ENCODE measurements at regions not wholly inside any gene's neighbourhood (a gene's known extent, or its start where the extent isn't known, plus 50 kb on each side); places are given as distances from the start of the nearest gene placed in this dataset.

DNA sequence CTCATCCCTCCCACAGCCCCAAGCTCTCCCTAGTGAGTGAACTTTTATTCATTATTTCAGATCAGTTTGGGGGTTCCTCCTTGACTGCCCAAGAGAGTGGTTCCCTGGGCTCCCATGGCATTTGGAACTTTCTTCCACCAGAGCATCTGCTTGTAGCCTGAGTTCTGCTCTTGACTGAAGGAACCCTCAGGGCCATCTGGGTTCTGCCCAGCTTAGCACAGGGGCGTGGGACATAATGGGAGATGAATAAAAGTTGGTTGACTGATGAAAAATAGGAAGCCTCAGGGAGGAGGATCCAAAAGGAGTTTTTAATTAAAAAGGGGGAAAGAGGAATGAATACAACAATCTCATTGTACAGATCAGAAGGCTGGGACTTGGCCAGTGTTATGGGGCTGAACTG is 73.4 kb downstream of the CYTL1 start:
- intact Hi-C loops (cut with DNase I), result no loop called here

GRCh38 chr4:4946416-4946815 is 72.8 kb downstream of the CYTL1 start:
- TF ChIP-seq CTCF (IDR thresholded peaks at IDR 0.05; ENCODE audit: borderline replicate concordance, extremely low read depth, insufficient read depth), result no peak
- no peak overlapping the region for H3K9ac ChIP-seq (ENCODE audit: low read length in 3 of 3)
- H3K9me3 ChIP-seq (ENCODE audit: control insufficient read depth in 2 of 3, insufficient read depth in 1 of 3, low read length in 3 of 3), result no peaks in the 10 kb centered on the region
- peaks cover 0 to 3% (median 0%) of the 10 kb centered on the region in 3 donors for H3K4me1 ChIP-seq (ENCODE audit: control insufficient read depth in 2 of 3, insufficient read depth in 2 of 3, low read depth in 1 of 3, low read length in 3 of 3)
- FAIRE-seq (no peak), DNase-seq (no peak)
- no peaks in the 10 kb centered on the region for H3K27me3 ChIP-seq (ENCODE audit: control insufficient read depth, insufficient read depth, low read length)
- intact Hi-C loops (cut with DNase I), result no loop called here
- no peak overlapping the region for H3K4me3 ChIP-seq (ENCODE audit: low read length in 3 of 3)
- no peaks in the 10 kb centered on the region for H3K36me3 ChIP-seq (ENCODE audit: control insufficient read depth in 2 of 3, insufficient read depth in 3 of 3, low read length in 3 of 3)
- no peak overlapping the region for H3K27ac ChIP-seq (ENCODE audit: low read depth in 2 of 2, low read length in 2 of 2)

More for the DNA sequence above, 73.4 kb downstream of the CYTL1 start:
- H3K9ac ChIP-seq (ENCODE audit: low read length in 3 of 3), result no peak overlapping the region
- no peak overlapping the region for H3K27ac ChIP-seq (ENCODE audit: low read depth in 2 of 2, low read length in 2 of 2)
- no peaks in the 10 kb centered on the region for H3K36me3 ChIP-seq (ENCODE audit: control insufficient read depth in 2 of 3, insufficient read depth in 3 of 3, low read length in 3 of 3)
- TF ChIP-seq CTCF (IDR thresholded peaks at IDR 0.05; ENCODE audit: borderline replicate concordance, extremely low read depth, insufficient read depth), result no peak
- peaks cover 0 to 3% (median 0%) of the 10 kb centered on the region in 3 donors for H3K4me1 ChIP-seq (ENCODE audit: control insufficient read depth in 2 of 3, insufficient read depth in 2 of 3, low read depth in 1 of 3, low read length in 3 of 3)
- FAIRE-seq (no peak), DNase-seq (no peak)
- no peaks in the 10 kb centered on the region for H3K9me3 ChIP-seq (ENCODE audit: control insufficient read depth in 2 of 3, insufficient read depth in 1 of 3, low read length in 3 of 3)
- no peaks in the 10 kb centered on the region for H3K27me3 ChIP-seq (ENCODE audit: control insufficient read depth, insufficient read depth, low read length)
- H3K4me3 ChIP-seq (ENCODE audit: low read length in 3 of 3), result no peak overlapping the region

DNA sequence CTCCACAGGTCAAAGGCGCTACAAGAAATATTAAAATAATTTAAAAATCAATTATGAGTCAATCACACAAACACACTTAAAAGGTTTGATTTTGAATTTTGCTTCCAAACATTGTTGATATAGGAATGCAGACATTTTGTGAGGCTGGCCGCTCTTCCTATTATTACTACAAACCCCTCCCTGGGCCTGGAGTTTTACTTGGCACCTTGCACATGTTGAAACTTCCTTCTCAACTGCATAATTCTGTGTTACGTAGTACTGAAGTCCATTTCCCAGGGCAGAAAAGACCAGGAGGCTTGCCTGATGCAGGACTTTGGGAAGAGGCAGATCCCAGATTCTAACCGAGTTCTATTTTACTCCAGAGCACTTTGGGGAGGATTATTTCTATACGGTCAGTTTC is 71.5 kb downstream of the CYTL1 start:
- Histone ChIP-seq H3K27ac (ENCODE audit: low read depth in 2 of 2, low read length in 2 of 2) (no peak overlapping the region), H3K36me3 (ENCODE audit: control insufficient read depth in 2 of 3, insufficient read depth in 3 of 3, low read length in 3 of 3) (no peaks in the 10 kb centered on the region), H3K9ac (ENCODE audit: low read length in 3 of 3) (no peak overlapping the region), H3K4me1 (ENCODE audit: control insufficient read depth in 2 of 3, insufficient read depth in 2 of 3, low read depth in 1 of 3, low read length in 3 of 3) (peaks cover 0 to 3% (median 0%) of the 10 kb centered on the region in 3 donors), H3K27me3 (ENCODE audit: control insufficient read depth, insufficient read depth, low read length) (no peaks in the 10 kb centered on the region), H3K4me3 (ENCODE audit: low read length in 3 of 3) (no peak overlapping the region), H3K9me3 (ENCODE audit: control insufficient read depth in 2 of 3, insufficient read depth in 1 of 3, low read length in 3 of 3) (no peaks in the 10 kb centered on the region)
- FAIRE-seq, result no peak
- DNase-seq, result no peak
- TF ChIP-seq CTCF (IDR thresholded peaks at IDR 0.05; ENCODE audit: borderline replicate concordance, extremely low read depth, insufficient read depth), result no peak
- intact Hi-C loops (cut with DNase I), result no loop called here

GRCh38 chr4:4948370-4948769 is 70.9 kb downstream of the CYTL1 start:
- no peak for TF ChIP-seq CTCF (IDR thresholded peaks at IDR 0.05; ENCODE audit: borderline replicate concordance, extremely low read depth, insufficient read depth)
- intact Hi-C loops (cut with DNase I), result no loop called here
- no peak for FAIRE-seq

More at GRCh38 chr4:4948370-4948769, 70.9 kb downstream of the CYTL1 start:
- Histone ChIP-seq H3K9me3 (ENCODE audit: control insufficient read depth in 2 of 3, insufficient read depth in 1 of 3, low read length in 3 of 3) (no peaks in the 10 kb centered on the region), H3K4me1 (ENCODE audit: control insufficient read depth in 2 of 3, insufficient read depth in 2 of 3, low read depth in 1 of 3, low read length in 3 of 3) (peaks cover 0 to 3% (median 0%) of the 10 kb centered on the region in 3 donors), H3K4me3 (ENCODE audit: low read length in 3 of 3) (no peak overlapping the region), H3K36me3 (ENCODE audit: control insufficient read depth in 2 of 3, insufficient read depth in 3 of 3, low read length in 3 of 3) (no peaks in the 10 kb centered on the region), H3K27ac (ENCODE audit: low read depth in 2 of 2, low read length in 2 of 2) (no peak overlapping the region), H3K9ac (ENCODE audit: low read length in 3 of 3) (no peak overlapping the region), H3K27me3 (ENCODE audit: control insufficient read depth, insufficient read depth, low read length) (no peaks in the 10 kb centered on the region)
- DNase-seq, result no peak

All from kidney (tissue), 13 donors.